HCT116 (cell line): ENCODE measurements at regions not wholly inside any gene's neighbourhood (a gene's known extent, or its start where the extent isn't known, plus 50 kb on each side); places are given as distances from the start of the nearest gene placed in this dataset.

Source experiments
- ATAC-seq: fragments of 200-7000 bp; cut with Tn5 transposase; 2 replicates; pipeline ENCODE4 v1.9.1; 2020; ENCODE audit warnings: mild to moderate bottlenecking, moderate library complexity
- BruUV-seq: library from RNA; stranded (reverse); fragments of 400-500 nt; replicated peaks from 2 replicates; lab custom pipeline; 2021; lab: Mats Ljungman, UMichigan
- CTCF ChIA-PET: fragments of 300-600 bp; sonication (Branson Sonifier 250); formaldehyde crosslinking; loops from one replicate; lab custom pipeline; 2021; ENCODE audit warnings: antibody characterized with exemption; lab: Charles Lee
- POLR2A ChIA-PET: fragments of 300-600, 350-600 bp; sonication (Branson Sonifier 250); formaldehyde crosslinking; loops from one replicate; lab custom pipeline; 2021; ENCODE audit warnings: antibody characterized with exemption; lab: Charles Lee
- RAD21 ChIA-PET, 2 experiments: fragments of 300-600 bp; sonication (Branson Sonifier 250); formaldehyde crosslinking; loops; one replicate each; lab custom pipeline; 2023; ENCODE audit warnings: low total read pairs in 2 of 2; ENCODE audit not compliant: uncharacterized antibody in 2 of 2, unreplicated experiment in 2 of 2, low non-redundant PET in 1 of 2; lab: Charles Lee
- DNase-seq: peaks from one replicate; pipeline ENCODE4 v3.0.0-alpha.2; 2010; ENCODE audit warnings: low read depth, low spot score
- H2AFZ ChIP-seq: fragments of 200-600 bp; shearing (Covaris generic), sonication (generic); 2 replicates; pipeline ENCODE4 v1.6.1; 2017; ENCODE audit warnings: low read depth, mixed run types, mixed read lengths, antibody characterized with exemption, low read length; ENCODE audit not compliant: poor library complexity, severe bottlenecking
- H3K27ac ChIP-seq: 2 replicates; pipeline ENCODE4 v1.5.1; 2012; ENCODE audit warnings: low read depth, low read length
- H3K27me3 ChIP-seq: fragments of 200-600 bp; sonication (generic); 2 replicates; pipeline ENCODE4 v1.6.1; 2016; ENCODE audit warnings: mixed run types, low read length, mixed read lengths; ENCODE audit not compliant: insufficient read depth
- H3K36me3 ChIP-seq, 2 experiments: fragments of 200-500 bp in 1 of 2; fragments of 200-600 bp in 1 of 2; sonication (Bioruptor generic) in 1 of 2; sonication (generic) in 1 of 2; 2 replicates each; pipeline versions ENCODE4 v1.5.1 to v1.6.1; 2014 to 2016; ENCODE audit warnings: low read length in 2 of 2, inconsistent platforms in 1 of 2, mixed read lengths in 1 of 2, mixed run types in 1 of 2; ENCODE audit not compliant: insufficient read depth in 2 of 2, control insufficient read depth in 1 of 2
- H3K4me1 ChIP-seq, 2 experiments: fragments of 200-600 bp in 1 of 2; sonication (generic) in 1 of 2; 2 replicates each; pipeline versions ENCODE4 v1.5.1 to v1.6.1; 2012 to 2017; ENCODE audit warnings: low read length in 2 of 2, inconsistent platforms in 1 of 2, mild to moderate bottlenecking in 1 of 2, mixed read lengths in 1 of 2, mixed run types in 1 of 2, moderate library complexity in 1 of 2; ENCODE audit not compliant: insufficient read depth in 2 of 2, control insufficient read depth in 1 of 2
- H3K4me2 ChIP-seq: fragments of 200-600 bp; sonication (generic); 2 replicates; pipeline ENCODE4 v1.6.1; 2017; ENCODE audit warnings: mixed run types, low read length, mixed read lengths
- H3K4me3 ChIP-seq, 2 experiments: fragments of 200-600 bp in 1 of 2; sonication (generic) in 1 of 2; replicated peaks in 1 of 2; 2 replicates each; pipeline ENCODE4 v1.5.1; 2011 to 2016; ENCODE audit warnings: low read length in 2 of 2, control low read depth in 1 of 2, low read depth in 1 of 2, mild to moderate bottlenecking in 1 of 2, mixed read lengths in 1 of 2, mixed run types in 1 of 2
- H3K79me2 ChIP-seq: fragments of 200-600 bp; sonication (generic); 2 replicates; pipeline ENCODE4 v1.6.1; 2017; ENCODE audit warnings: mild to moderate bottlenecking, mixed run types, low read length, moderate library complexity, mixed read lengths; ENCODE audit not compliant: insufficient read depth
- H3K9ac ChIP-seq: fragments of 200-600 bp; sonication (generic); 2 replicates; pipeline ENCODE4 v1.6.1; 2016; ENCODE audit warnings: low read length, mixed read lengths
- H3K9me2 ChIP-seq: fragments of 200-600 bp; sonication (generic), shearing (Covaris generic); 2 replicates; pipeline ENCODE4 v1.6.1; 2017; ENCODE audit warnings: mixed run types, mild to moderate bottlenecking, moderate library complexity; ENCODE audit not compliant: insufficient read depth
- H3K9me3 ChIP-seq, 2 experiments: fragments of 200-500 bp in 1 of 2; fragments of 200-600 bp in 1 of 2; sonication (Bioruptor generic) in 1 of 2; sonication (generic) in 1 of 2; 2 replicates each; pipeline ENCODE4 v1.6.1; 2014 to 2017; ENCODE audit warnings: low read length in 2 of 2, mixed read lengths in 2 of 2, inconsistent platforms in 1 of 2, low read depth in 1 of 2, mild to moderate bottlenecking in 1 of 2, mixed run types in 1 of 2, moderate library complexity in 1 of 2; ENCODE audit not compliant: control insufficient read depth in 1 of 2, insufficient read depth in 1 of 2
- H4K20me1 ChIP-seq: fragments of 200-600 bp; sonication (generic), shearing (Covaris generic); 2 replicates; pipeline ENCODE4 v1.6.1; 2017; ENCODE audit warnings: mixed run types, mild to moderate bottlenecking, moderate library complexity; ENCODE audit not compliant: insufficient read depth
- ATF3 ChIP-seq: IDR thresholded peaks from 2 replicates; pipeline ENCODE4 v1.6.1; 2012
- CEBPB ChIP-seq: IDR thresholded peaks from 2 replicates; pipeline ENCODE4 v1.6.1; 2012; ENCODE audit warnings: low read depth
- EGR1 ChIP-seq: IDR thresholded peaks from 2 replicates; pipeline ENCODE4 v1.6.1; 2012; ENCODE audit warnings: low read depth
- EZH2 ChIP-seq: fragments of 200-600 bp; sonication (generic); IDR thresholded peaks from 2 replicates; pipeline ENCODE4 v1.6.1; 2017; ENCODE audit warnings: antibody characterized with exemption, mixed run types
- JUND ChIP-seq: IDR thresholded peaks from 2 replicates; pipeline ENCODE4 v1.6.1; 2012
- POLR2A ChIP-seq: IDR thresholded peaks from 2 replicates; pipeline ENCODE4 v1.7.0; 2011; ENCODE audit warnings: borderline replicate concordance; ENCODE audit not compliant: insufficient read depth, insufficient read length; ENCODE audit errors: extremely low read depth
- POLR2AphosphoS5 ChIP-seq: IDR thresholded peaks from 2 replicates; pipeline ENCODE4 v1.6.1; 2011; ENCODE audit warnings: mild to moderate bottlenecking, low read depth, low read length, moderate library complexity
- RAD21 ChIP-seq: IDR thresholded peaks from 2 replicates; pipeline ENCODE4 v1.6.1; 2012; ENCODE audit warnings: low read depth, mild to moderate bottlenecking
- TCF7L2 ChIP-seq: IDR thresholded peaks from 2 replicates; pipeline ENCODE4 v1.7.0; 2011; ENCODE audit warnings: borderline replicate concordance, inconsistent platforms; ENCODE audit not compliant: insufficient read depth, insufficient read length; ENCODE audit errors: extremely low read depth
- YY1 ChIP-seq: IDR thresholded peaks from 2 replicates; pipeline ENCODE4 v1.6.1; 2011; ENCODE audit warnings: low read length, low read depth, moderate library complexity, mild to moderate bottlenecking; ENCODE audit not compliant: insufficient replicate concordance; ENCODE audit errors: extremely low read depth
- ZFX ChIP-seq: fragments of 450-650 bp; IDR thresholded peaks from 2 replicates; pipeline ENCODE4 v1.6.1; 2017
- intact Hi-C: fragments of 100-400 bp; cut with micrococcal nuclease; formaldehyde crosslinking; loops from 2 replicates; pipeline ENCODE4 v1.10.0; 2022

GRCh38 chr4:84264652-84265051, 234.4 kb downstream of the NKX6-1 start:
- no peak overlapping the region for H3K4me2 ChIP-seq
- ATAC-seq (no peak), DNase-seq (no peak)
- H3K27me3 ChIP-seq: no peaks in the 10 kb centered on the region
- H3K79me2 ChIP-seq: no peaks in the 10 kb centered on the region
- RAD21 ChIA-PET: no interaction called here
- H4K20me1 ChIP-seq: no peaks in the 10 kb centered on the region
- BruUV-seq: no TSS peak
- no peak for TF ChIP-seq JUND
- TF ChIP-seq EZH2: no peak
- TF ChIP-seq ZFX: no peak
- no peak for TF ChIP-seq YY1
- no peak for TF ChIP-seq POLR2A
- no peak for TF ChIP-seq ATF3
- TF ChIP-seq CEBPB: no peak
- H3K36me3 ChIP-seq: no peaks in the 10 kb centered on the region
- CTCF ChIA-PET: no interaction called here
- POLR2A ChIA-PET: no interaction called here
- H3K9me3 ChIP-seq: 0 out of 4 replicates have a peak, but pooled peaks cover 0 to 5% of the 10 kb centered on the region in 2 experiments
- H2AFZ ChIP-seq: no peak overlapping the region
- intact Hi-C loops: no loop called here
- no peak overlapping the region for H3K9ac ChIP-seq
- no peak overlapping the region for H3K27ac ChIP-seq
- no peak overlapping the region for H3K4me3 ChIP-seq
- no peaks in the 10 kb centered on the region for H3K4me1 ChIP-seq
- H3K9me2 ChIP-seq: no peaks in the 10 kb centered on the region

GRCh38 chr4:84263415-84263814, 235.7 kb downstream of the NKX6-1 start:
- Histone ChIP-seq H3K27me3 (no peaks in the 10 kb centered on the region), H3K79me2 (no peaks in the 10 kb centered on the region), H3K4me3 (no peak overlapping the region), H3K9me3 (0 out of 4 replicates have a peak, but pooled peaks cover 0 to 6% of the 10 kb centered on the region in 2 experiments), H3K4me2 (no peak overlapping the region), H2AFZ (no peak overlapping the region), H3K27ac (no peak overlapping the region), H4K20me1 (no peaks in the 10 kb centered on the region), H3K9me2 (no peaks in the 10 kb centered on the region), H3K4me1 (no peaks in the 10 kb centered on the region), H3K9ac (no peak overlapping the region), H3K36me3 (no peaks in the 10 kb centered on the region)
- intact Hi-C loops: no loop called here
- RAD21 ChIA-PET: no interaction called here
- TF ChIP-seq POLR2AphosphoS5 (no peak), JUND (no peak), RAD21 (no peak), POLR2A (no peak), EGR1 (no peak), EZH2 (no peak), ZFX (no peak), TCF7L2 (no peak)
- DNase-seq: no peak
- ATAC-seq: no peak
- CTCF ChIA-PET: no interaction called here
- no TSS peak for BruUV-seq
- POLR2A ChIA-PET: no interaction called here
